Liver (tissue), 3 donors: ENCODE measurements at regions not wholly inside any gene's neighbourhood (a gene's known extent, or its start where the extent isn't known, plus 50 kb on each side); places are given as distances from the start of the nearest gene placed in this dataset.

Source experiments
- ATF3 ChIP-seq: IDR thresholded peaks from 2 replicates; pipeline ENCODE4 v1.6.1; 2016; ENCODE audit warnings: antibody characterized with exemption
- CTCF ChIP-seq: fragments of 150-350 bp; IDR thresholded peaks from 2 replicates; pipeline ENCODE4 v1.5.1; 2017; ENCODE audit warnings: improper control_type of control experiment, low read depth, low read length; ENCODE audit not compliant: missing input control
- EGR1 ChIP-seq, 2 donors: IDR thresholded peaks; 2 replicates each; pipeline ENCODE4 v1.6.1; 2016 to 2018; ENCODE audit warnings: antibody characterized with exemption in 2 of 2, low read depth in 2 of 2
- FOXA1 ChIP-seq: IDR thresholded peaks from 2 replicates; pipeline ENCODE4 v1.6.1; 2016; ENCODE audit warnings: antibody characterized with exemption
- GABPA ChIP-seq, 2 donors: IDR thresholded peaks in 1 of 2; conservative IDR thresholded peaks in 1 of 2; 2 replicates each; pipeline ENCODE4 v1.6.1; 2016; ENCODE audit warnings: antibody characterized with exemption in 2 of 2, mild to moderate bottlenecking in 1 of 2, moderate library complexity in 1 of 2
- JUND ChIP-seq, 2 donors: IDR thresholded peaks; 2 replicates each; pipeline ENCODE4 v1.6.1; 2016; ENCODE audit warnings: antibody characterized with exemption in 2 of 2
- MAX ChIP-seq: IDR thresholded peaks from 2 replicates; pipeline ENCODE4 v1.6.1; 2016; ENCODE audit warnings: antibody characterized with exemption
- RAD21 ChIP-seq, 2 donors: IDR thresholded peaks; 2 replicates each; pipeline ENCODE4 v1.6.1; 2016; ENCODE audit warnings: antibody characterized with exemption in 2 of 2, mild to moderate bottlenecking in 2 of 2
- REST ChIP-seq: IDR thresholded peaks from 2 replicates; pipeline ENCODE4 v1.6.1; 2016; ENCODE audit warnings: antibody characterized with exemption, mild to moderate bottlenecking
- RXRA ChIP-seq, 2 donors: IDR thresholded peaks; 2 replicates each; pipeline ENCODE4 v1.6.1; 2017 to 2018; ENCODE audit warnings: antibody characterized with exemption in 2 of 2, mild to moderate bottlenecking in 1 of 2
- SP1 ChIP-seq: IDR thresholded peaks from 2 replicates; pipeline ENCODE4 v1.6.1; 2018; ENCODE audit warnings: antibody characterized with exemption, mild to moderate bottlenecking
- TAF1 ChIP-seq: conservative IDR thresholded peaks from 2 replicates; pipeline ENCODE4 v1.6.1; 2016; ENCODE audit warnings: antibody characterized with exemption, mild to moderate bottlenecking
- YY1 ChIP-seq: IDR thresholded peaks from 2 replicates; pipeline ENCODE4 v1.6.1; 2016; ENCODE audit warnings: antibody characterized with exemption, mild to moderate bottlenecking
- ZBTB33 ChIP-seq: IDR thresholded peaks from 2 replicates; pipeline ENCODE4 v1.6.1; 2016; ENCODE audit warnings: antibody characterized with exemption
- donor health status: healthy.
- donor health status: healthy.

- TF ChIP-seq TAF1 (no peak), EGR1 (IDR thresholded peaks at IDR 0.05; ENCODE audit: low read depth in 2 of 2) (no peak), REST (no peak), GABPA (IDR thresholded peaks at IDR 0.05 in 1 of 2, conservative IDR thresholded peaks at IDR 0.05 in 1 of 2) (no peak), CTCF (no peak), YY1 (no peak), ZBTB33 (no peak), RXRA (IDR thresholded peaks at IDR 0.05) (no peak), SP1 (no peak), JUND (IDR thresholded peaks at IDR 0.05) (no peak), ATF3 (no peak), MAX (no peak), RAD21 (IDR thresholded peaks at IDR 0.05) (no peak), FOXA1 (no peak)
These were observed 148.9 kb upstream of the EPHA5 start for GRCh38 chr4:65819192-65819591.
